Loucy (cell line): ENCODE measurements at regions not wholly inside any gene's neighbourhood (a gene's known extent, or its start where the extent isn't known, plus 50 kb on each side); places are given as distances from the start of the nearest gene placed in this dataset.

Experiments used
- H2AFZ ChIP-seq: fragments of 200-600 bp; sonication (generic); 2 replicates; pipeline ENCODE4 v1.6.0; 2016; ENCODE audit warnings: antibody characterized with exemption, mild to moderate bottlenecking, low read length, moderate library complexity
- H3F3A ChIP-seq: fragments of 200-600 bp; 2 replicates; pipeline ENCODE4 v1.6.0; 2016; ENCODE audit warnings: antibody characterized with exemption, low read depth, mild to moderate bottlenecking
- H3K27me3 ChIP-seq: fragments of 200-600 bp; sonication (generic); 2 replicates; pipeline ENCODE4 v1.6.1; 2014; ENCODE audit warnings: low read length, mild to moderate bottlenecking; ENCODE audit not compliant: insufficient read depth, poor library complexity, severe bottlenecking
- H3K36me3 ChIP-seq: fragments of 200-600 bp; sonication (generic); 2 replicates; pipeline ENCODE4 v1.6.1; 2016; ENCODE audit warnings: low read length; ENCODE audit not compliant: insufficient read depth
- H3K4me1 ChIP-seq: fragments of 200-600 bp; sonication (generic); 2 replicates; pipeline ENCODE4 v1.5.1; 2014; ENCODE audit warnings: low read length, mild to moderate bottlenecking; ENCODE audit not compliant: insufficient read depth, poor library complexity, severe bottlenecking
- H3K4me2 ChIP-seq: fragments of 200-600 bp; sonication (generic); 2 replicates; pipeline ENCODE4 v1.6.0; 2014; ENCODE audit warnings: antibody characterized with exemption, low read length, low read depth, mild to moderate bottlenecking; ENCODE audit not compliant: poor library complexity, severe bottlenecking
- H3K4me3 ChIP-seq: fragments of 200-600 bp; sonication (generic); 2 replicates; pipeline ENCODE4 v1.5.1; 2014; ENCODE audit warnings: low read length, mild to moderate bottlenecking, mixed read lengths; ENCODE audit not compliant: poor library complexity, severe bottlenecking
- H3K79me2 ChIP-seq: fragments of 200-600 bp; sonication (generic); 2 replicates; pipeline ENCODE4 v1.6.1; 2014; ENCODE audit warnings: low read length; ENCODE audit not compliant: insufficient read depth
- H3K9ac ChIP-seq: fragments of 200-600 bp; sonication (generic); 2 replicates; pipeline ENCODE4 v1.6.0; 2014; ENCODE audit warnings: mild to moderate bottlenecking, low read depth, low read length, moderate library complexity; ENCODE audit not compliant: poor library complexity, severe bottlenecking
- H3K9me2 ChIP-seq: fragments of 200-600 bp; sonication (generic); replicated peaks from 2 replicates; pipeline ENCODE4 v1.6.1; 2016; ENCODE audit warnings: low read depth, low read length, mixed read lengths
- H3K9me3 ChIP-seq: fragments of 200-600 bp; sonication (generic); 2 replicates; pipeline ENCODE4 v1.6.1; 2014; ENCODE audit warnings: mild to moderate bottlenecking, antibody characterized with exemption, low read length, low read depth; ENCODE audit not compliant: insufficient read depth
- H4K20me1 ChIP-seq: fragments of 200-600 bp; sonication (generic); 2 replicates; pipeline ENCODE4 v1.6.0; 2014; ENCODE audit warnings: antibody characterized with exemption, low read length, mild to moderate bottlenecking; ENCODE audit not compliant: insufficient read depth, poor library complexity, severe bottlenecking
- EZH2phosphoT487 ChIP-seq: fragments of 200-600 bp; IDR thresholded peaks from 2 replicates; pipeline ENCODE4 v1.6.1; 2018; ENCODE audit warnings: antibody characterized with exemption, mild to moderate bottlenecking, moderate library complexity, borderline replicate concordance
- TF ChIP-seq, protein P1 (sequence below): fragments of 200-600 bp; sonication (generic); conservative IDR thresholded peaks from 2 replicates; pipeline ENCODE4 v1.5.1; 2014; ENCODE audit warnings: mild to moderate bottlenecking, antibody characterized with exemption, low read length

DNA sequence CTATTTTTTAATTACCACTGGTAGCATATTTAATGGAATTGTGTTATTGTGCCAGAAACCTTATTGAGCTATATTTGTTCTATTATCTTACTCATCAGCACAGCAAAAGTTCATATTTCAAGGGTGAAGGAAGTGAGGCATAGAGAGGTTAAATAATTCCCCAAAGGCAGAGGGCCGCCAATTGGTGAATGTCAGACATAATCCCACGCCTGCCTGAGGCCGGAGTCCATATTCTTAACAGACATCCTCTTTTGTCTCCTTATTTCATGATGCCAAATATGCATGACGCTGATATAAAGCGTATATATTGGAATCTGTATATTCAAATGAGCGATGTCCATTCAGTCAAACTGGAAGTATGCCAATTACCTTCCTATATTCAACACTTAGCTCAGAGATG, 505.0 kb upstream of the SLC35B3 start:
- Histone ChIP-seq H3K79me2 (no peaks in the 10 kb centered on the region), H3K9me2 (no peaks in the 10 kb centered on the region), H3K9ac (no peak overlapping the region), H3K9me3 (no peaks in the 10 kb centered on the region), H4K20me1 (no peaks in the 10 kb centered on the region), H3K36me3 (no peaks in the 10 kb centered on the region), H3F3A (no peaks in the 10 kb centered on the region), H3K4me3 (no peak overlapping the region), H2AFZ (no peak overlapping the region), H3K27me3 (no peaks in the 10 kb centered on the region), H3K4me2 (no peak overlapping the region), H3K4me1 (no peaks in the 10 kb centered on the region)
- TF ChIP-seq EZH2phosphoT487 = no peak
- TF ChIP-seq, protein P1, sequence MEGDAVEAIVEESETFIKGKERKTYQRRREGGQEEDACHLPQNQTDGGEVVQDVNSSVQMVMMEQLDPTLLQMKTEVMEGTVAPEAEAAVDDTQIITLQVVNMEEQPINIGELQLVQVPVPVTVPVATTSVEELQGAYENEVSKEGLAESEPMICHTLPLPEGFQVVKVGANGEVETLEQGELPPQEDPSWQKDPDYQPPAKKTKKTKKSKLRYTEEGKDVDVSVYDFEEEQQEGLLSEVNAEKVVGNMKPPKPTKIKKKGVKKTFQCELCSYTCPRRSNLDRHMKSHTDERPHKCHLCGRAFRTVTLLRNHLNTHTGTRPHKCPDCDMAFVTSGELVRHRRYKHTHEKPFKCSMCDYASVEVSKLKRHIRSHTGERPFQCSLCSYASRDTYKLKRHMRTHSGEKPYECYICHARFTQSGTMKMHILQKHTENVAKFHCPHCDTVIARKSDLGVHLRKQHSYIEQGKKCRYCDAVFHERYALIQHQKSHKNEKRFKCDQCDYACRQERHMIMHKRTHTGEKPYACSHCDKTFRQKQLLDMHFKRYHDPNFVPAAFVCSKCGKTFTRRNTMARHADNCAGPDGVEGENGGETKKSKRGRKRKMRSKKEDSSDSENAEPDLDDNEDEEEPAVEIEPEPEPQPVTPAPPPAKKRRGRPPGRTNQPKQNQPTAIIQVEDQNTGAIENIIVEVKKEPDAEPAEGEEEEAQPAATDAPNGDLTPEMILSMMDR = no peak

DNA sequence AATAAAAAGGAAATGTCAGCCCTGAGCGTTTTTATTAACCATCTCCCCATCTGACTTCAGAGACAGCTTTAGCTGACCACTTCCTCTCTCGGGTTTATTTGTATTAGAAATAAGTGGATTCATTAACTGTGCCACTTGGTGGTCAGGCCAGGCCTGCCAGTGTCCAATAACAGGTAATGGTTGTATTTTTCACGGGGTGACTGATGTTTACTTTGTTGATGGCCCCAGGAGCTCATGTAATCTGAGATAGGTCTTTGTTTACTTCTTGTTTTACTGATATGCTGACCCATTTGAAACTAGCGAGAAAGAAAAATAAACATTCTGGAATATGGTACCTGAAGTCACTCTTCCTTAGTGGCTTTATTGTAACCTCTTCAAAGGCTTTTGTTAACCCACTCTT, 504.3 kb upstream of the SLC35B3 start:
- H3F3A ChIP-seq = no peaks in the 10 kb centered on the region
- H3K36me3 ChIP-seq = no peaks in the 10 kb centered on the region
- no peaks in the 10 kb centered on the region for H4K20me1 ChIP-seq
- no peak overlapping the region for H3K4me3 ChIP-seq
- no peaks in the 10 kb centered on the region for H3K4me1 ChIP-seq
- H3K9me3 ChIP-seq = no peaks in the 10 kb centered on the region
- H3K27me3 ChIP-seq = no peaks in the 10 kb centered on the region
- no peak overlapping the region for H2AFZ ChIP-seq
- no peaks in the 10 kb centered on the region for H3K79me2 ChIP-seq
- H3K4me2 ChIP-seq = no peak overlapping the region
- H3K9me2 ChIP-seq = no peaks in the 10 kb centered on the region
- TF ChIP-seq, protein P1 = no peak
- TF ChIP-seq EZH2phosphoT487 = no peak
- H3K9ac ChIP-seq = no peak overlapping the region

DNA sequence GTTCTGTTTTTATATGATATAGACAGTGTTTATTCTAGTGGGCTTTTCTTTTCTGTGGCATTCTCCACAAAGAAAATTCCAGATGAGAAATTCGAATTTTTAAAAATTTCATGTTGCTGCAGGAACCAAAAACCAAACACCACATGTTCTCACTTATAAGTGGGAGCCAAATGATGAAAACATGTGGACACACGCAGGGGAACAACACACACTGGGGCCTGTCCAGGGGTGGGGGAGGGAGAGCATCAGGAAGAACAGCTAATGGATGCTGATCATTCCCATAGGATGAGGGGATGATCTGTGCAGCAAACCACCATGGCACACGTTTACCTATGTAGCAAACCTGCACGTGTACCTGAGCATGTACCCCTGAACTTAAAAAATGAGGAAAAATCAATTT, 499.0 kb upstream of the SLC35B3 start:
- Histone ChIP-seq H2AFZ (no peak overlapping the region), H3K4me3 (no peak overlapping the region), H3F3A (no peaks in the 10 kb centered on the region), H3K9me3 (no peaks in the 10 kb centered on the region), H3K79me2 (no peaks in the 10 kb centered on the region), H3K4me2 (no peak overlapping the region), H3K36me3 (no peaks in the 10 kb centered on the region), H4K20me1 (no peaks in the 10 kb centered on the region), H3K9ac (no peak overlapping the region), H3K9me2 (no peaks in the 10 kb centered on the region), H3K4me1 (no peaks in the 10 kb centered on the region), H3K27me3 (no peaks in the 10 kb centered on the region)
- TF ChIP-seq EZH2phosphoT487 = no peak
- TF ChIP-seq, protein P1 = no peak
